GM18861 (cell line): ENCODE measurements at regions not wholly inside any gene's neighbourhood (a gene's known extent, or its start where the extent isn't known, plus 50 kb on each side); places are given as distances from the start of the nearest gene placed in this dataset.
"Not testable (repeated sequence)": the region's sequence is repeated elsewhere in the genome, so short reads cannot be mapped to it uniquely, and the experiment has no call there.

ENCODE experiments used
- ATAC-seq: cut with Tn5 transposase; IDR thresholded peaks from one replicate; pipeline ENCODE4 v1.9.1; 2021; ENCODE audit not compliant: unreplicated experiment

DNA sequence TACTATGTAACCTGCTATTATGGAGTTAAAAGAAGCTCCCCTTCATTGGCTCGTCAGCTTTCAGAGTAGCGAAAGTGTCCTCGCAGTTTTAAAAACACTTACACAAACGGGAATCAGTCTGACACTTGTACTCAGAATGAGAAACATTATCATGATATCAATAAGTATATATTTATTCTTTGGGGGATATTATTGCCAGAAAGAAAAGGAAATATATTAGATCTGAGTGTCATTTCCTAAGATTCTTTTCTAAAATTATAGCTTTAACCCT lies 584.5 kb downstream of the ZEB2 start:
- ATAC-seq = no peak

DNA sequence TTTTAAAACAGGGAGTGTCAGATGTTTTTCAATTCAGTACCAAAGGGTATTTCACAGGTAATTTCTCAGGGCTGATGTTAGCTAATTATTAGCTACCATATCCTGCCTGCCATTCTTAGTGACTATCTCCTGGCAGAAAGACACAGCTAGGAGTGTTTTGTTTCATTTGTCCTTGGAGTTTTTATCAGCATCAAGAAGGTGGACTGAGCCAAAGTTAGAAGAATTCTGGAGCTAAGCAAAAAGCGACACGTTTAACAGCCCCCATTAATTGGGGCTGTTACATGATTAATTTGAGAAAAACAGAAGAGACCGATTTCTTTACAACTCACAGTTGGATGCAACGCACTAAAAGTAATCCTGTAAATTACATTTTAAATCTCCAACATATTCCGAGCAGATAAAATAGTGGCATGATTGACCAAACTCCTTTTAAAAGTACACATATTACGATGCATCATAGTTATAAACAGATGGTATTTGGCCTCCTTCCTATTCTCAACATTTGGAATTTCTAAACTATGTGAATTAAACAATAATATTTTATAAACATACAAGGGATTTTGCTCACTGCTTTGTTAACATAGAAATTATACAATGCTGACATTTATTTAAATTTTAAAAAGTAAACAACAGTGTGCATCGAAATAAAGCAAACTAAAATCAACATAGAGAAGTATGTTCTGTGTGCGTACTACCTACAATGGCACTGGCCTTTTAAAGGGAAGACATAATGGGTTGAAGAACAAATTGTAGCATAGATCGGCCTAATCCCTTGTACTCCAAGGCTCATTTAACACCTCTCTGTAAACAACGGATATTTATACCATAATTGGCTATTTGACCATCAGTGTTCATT lies 585.1 kb downstream of the ZEB2 start:
- peak; percentile 64 for ATAC-seq

DNA sequence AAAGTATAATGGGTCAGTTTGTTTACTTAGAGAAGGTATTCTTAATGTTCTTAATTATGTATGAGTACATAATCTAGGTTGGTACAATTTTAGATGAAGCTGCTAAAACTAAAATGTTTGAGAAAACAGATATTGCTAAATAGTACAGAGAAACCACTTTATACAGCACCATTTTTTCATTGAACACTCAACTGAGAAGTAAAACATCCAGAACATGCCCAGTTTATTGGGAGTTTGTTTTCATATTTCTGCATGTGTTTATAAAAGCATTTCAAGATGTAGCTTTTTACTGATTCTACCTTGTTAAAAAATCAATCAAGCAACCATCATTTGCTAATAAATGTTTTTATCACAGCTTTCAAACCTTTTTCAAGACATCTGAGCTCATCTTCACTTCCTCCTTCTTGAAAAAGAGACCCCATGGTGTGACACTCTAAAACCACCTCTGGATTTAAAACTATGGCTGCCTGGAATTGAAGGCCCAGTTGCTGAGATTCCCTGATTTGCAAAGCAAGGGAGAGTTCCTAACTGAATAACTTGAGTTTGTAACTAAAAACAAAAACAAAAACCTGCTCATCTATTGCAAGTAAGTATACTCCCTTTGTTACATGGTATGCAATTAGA lies 585.9 kb downstream of the ZEB2 start:
- ATAC-seq = peak; percentile 9

DNA sequence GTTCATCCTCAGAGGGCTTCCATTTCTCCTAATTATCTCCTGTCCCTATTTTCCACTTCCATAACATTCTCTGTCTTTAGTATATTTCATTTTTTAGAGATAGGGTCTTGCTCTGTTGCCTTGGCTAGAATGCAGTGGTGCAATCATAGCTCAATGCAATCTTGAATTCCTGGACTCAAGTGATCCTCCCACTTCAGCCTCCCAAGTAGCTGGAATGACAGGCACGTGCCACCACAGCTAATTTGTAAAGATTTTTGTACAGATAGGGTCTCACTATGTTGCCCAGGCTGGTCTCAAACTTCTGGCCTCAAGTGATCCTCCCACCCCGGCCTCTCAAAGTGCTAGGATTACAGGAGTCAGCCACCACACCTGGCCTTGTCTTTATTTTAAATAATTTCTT lies 589.0 kb downstream of the ZEB2 start:
- no peak for ATAC-seq

DNA sequence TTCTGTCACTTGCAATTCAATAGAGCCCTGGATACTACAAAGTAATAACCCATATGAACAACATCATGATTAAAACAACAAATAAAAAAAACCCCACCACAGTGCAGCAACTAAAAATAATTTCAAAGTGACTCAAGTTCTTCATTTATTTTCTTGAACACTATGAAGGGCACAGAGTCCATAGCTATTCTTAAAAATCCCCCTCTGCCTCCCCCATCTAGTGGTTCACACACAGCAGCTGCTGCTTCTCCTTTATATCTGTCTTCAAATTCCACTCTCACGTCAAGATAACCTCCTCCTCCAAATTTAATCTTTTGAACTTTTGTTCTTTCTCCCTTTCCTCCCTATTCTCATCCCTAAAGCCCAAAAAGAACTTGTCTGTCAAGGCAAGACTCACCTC lies 591.3 kb downstream of the ZEB2 start:
- ATAC-seq = no peak

GRCh38 chr2:143928184-143928583 lies 591.7 kb downstream of the ZEB2 start:
- ATAC-seq = no peak

DNA sequence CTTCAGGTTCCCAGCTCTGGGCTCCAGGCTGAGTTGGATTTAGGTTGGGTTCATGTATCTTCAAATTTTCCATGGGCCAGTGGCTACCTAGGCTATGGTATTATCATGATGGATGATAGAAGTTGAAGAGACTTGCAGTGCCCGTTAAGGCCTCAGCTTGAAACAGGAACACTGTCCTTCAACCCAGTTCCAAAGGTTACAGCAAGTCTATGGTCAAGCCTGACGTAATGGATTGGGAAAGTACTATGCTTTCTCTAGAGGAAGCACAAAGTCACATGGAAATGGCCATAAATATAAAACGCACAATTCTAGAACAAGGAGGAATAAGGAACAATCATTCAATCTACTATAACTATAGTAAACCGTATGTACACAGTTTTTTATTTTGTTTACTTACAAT lies 593.2 kb downstream of the ZEB2 start:
- ATAC-seq = no peak

GRCh38 chr2:143922261-143922830 lies 597.6 kb downstream of the ZEB2 start:
- not testable (repeated sequence) for ATAC-seq

GRCh38 chr2:143918465-143918989 lies 601.4 kb downstream of the ZEB2 start:
- no peak for ATAC-seq

DNA sequence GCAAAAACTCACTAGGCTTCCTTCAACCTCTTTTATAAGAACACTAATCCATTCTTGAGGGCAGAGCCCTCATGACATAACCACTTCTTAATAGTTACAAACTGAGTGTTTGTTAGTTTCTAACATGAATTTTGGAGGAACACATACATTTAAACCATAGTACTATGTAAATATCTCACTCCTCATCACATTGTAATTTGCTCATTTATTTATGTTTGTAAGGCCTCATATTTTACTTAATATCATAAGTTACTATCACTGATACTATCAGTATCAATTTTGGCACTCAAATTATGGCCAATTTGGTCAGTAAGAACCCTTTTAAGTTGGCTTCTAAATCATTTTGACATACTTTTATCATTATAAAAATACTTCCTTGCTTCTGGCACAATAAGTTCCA lies 603.1 kb downstream of the ZEB2 start:
- ATAC-seq = no peak

GRCh38 chr2:143909577-143910353 lies 610.2 kb downstream of the ZEB2 start:
- ATAC-seq = no peak

- no peak for ATAC-seq
Observed at GRCh38 chr2:143908843-143909242, 611.1 kb downstream of the ZEB2 start.

- no peak for ATAC-seq
Observed at GRCh38 chr2:143907801-143908200, 612.1 kb downstream of the ZEB2 start.

DNA sequence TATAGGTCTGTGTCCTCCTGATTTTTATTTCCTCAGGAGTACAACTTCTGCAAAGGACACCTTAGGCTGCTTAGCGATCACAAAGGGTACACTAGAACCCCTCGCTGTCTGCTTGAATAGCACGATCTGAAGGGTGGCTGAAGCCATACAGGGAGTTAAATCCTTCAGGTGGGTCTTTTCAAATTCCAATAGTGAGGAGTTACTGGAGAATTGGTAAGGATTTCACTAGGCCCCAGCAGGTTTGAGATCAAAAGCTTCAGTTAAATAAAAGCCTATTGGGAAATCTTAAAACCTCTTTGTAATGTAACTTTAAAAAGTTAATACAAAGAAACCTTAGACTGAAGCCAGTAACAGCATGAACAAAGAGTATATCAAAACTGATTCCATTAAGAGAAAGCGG lies 613.1 kb downstream of the ZEB2 start:
- ATAC-seq = no peak

- ATAC-seq = no peak
Observed at GRCh38 chr2:143905587-143905986, 614.3 kb downstream of the ZEB2 start.

DNA sequence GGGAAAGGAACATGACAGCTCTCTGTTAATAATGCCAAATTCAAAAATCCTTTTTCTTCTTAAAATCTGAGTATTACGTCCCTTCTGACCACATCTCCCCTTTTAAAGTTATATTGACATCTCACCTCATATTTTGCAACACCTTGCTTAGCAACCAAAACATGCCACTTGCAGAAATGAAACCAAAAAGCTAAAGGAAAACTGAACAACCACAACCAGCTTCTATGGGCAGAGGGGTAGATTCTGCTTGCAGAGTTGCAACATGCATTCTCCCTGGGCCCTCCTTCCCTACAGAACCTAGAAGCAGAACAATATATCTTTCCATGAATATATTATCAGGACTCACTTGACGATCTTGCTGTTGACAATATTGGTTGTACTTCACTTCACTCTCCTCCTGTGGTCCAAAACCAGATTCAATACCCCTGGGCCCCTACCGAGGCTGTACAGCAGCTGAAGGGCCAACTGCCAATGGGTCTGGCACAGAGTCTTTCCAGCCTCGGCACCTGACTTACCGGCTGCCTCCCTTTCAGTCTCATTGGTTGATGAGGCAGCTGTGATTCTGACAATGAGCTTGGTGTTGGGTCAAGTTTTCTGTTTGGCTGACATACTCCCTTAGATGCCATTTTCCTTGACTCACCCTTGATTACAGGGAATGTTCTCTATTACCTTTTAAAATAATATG lies 616.6 kb downstream of the ZEB2 start:
- ATAC-seq = no peak

DNA sequence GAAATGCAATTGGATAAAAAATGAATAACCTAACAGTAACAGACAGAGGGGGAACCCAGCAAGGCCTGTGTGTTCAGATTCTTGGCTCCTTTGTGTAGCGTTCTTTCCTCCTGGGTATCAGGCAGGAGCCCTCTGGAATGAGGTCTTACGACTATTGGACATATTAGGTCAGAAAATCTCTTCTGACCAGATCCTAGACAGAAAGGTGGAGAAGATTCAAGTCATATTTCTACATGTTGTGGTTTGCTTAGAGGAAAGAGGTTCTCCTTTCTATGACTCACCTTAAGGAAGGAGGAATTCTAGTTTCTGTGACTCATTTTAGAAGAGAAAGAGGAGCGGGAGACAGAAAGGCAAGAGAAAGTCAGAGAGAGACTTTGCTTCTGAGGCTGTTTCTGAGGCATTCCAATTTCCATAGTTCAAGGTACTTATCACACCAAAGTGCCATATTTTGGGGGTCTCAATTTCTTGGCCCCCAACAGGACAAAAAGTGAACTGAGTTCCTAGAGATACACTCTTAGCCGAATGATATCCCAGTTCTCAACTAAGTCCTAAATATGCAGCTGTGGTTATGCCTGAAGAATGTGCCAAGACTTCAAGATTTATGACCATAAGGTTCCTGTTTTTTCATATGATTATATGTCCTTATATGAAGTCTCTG lies 618.6 kb downstream of the ZEB2 start:
- ATAC-seq = peak; percentile 59

- ATAC-seq = no peak
Observed at GRCh38 chr2:143899987-143900386, 619.9 kb downstream of the ZEB2 start.

DNA sequence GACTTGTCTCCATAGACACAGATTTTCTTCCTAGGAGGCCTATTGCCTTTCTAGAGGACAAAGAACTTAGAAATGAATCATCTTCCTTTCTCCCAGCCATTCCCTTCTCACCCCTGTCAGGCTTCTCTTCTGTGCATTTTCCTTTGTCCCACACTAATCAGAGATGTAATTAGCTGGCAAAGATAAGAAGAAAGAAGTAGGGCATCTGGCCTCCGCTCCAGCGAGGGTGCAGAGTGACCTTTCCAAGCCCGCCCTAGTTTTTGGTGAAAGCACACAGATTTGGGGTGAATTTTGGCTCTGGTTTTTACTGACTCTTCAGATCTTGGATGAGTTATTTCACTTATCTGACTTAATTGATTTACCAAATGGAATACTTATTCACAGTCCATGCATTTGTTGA lies 626.5 kb downstream of the ZEB2 start:
- ATAC-seq = no peak

DNA sequence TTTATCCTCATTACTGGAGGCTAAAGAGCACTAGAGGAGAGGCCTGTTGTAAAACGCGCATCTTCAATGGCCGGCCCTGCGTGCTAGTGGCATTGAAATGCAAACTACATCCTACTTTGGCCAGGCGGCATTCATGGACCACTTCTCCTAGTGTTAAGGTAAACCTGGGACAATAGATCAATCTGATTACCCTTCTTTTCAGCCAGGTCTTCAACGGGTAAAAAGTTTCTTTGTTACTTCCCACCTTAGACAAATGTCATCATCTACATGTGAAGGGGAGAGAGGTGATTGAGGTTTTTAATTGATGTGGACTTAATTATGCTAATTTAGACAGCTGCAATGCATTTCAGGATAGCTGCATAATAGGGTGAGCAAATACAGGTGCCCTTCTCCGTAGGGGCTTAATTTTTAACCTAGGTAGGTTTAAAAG lies 628.0 kb downstream of the ZEB2 start:
- ATAC-seq = no peak
